ENCODE measurements at regions not wholly inside any gene's neighbourhood (a gene's known extent, or its start where the extent isn't known, plus 50 kb on each side); places are given as distances from the start of the nearest gene placed in this dataset.

GRCh38 chr14:58981840-58982239 lies 206.6 kb upstream of the DAAM1 start:
- intact Hi-C loops (cut with DNase I), result no loop called here
- Histone ChIP-seq H3K9me3 (no peaks in the 10 kb centered on the region), H3K4me3 (no peak overlapping the region), H3K4me1 (peaks cover 0 to 8% (median 7%) of the 10 kb centered on the region in 4 donors), H3K27ac (replicated peaks in 1 of 4) (no peak overlapping the region), H3K27me3 (no peaks in the 10 kb centered on the region), H3K36me3 (no peaks in the 10 kb centered on the region)
- WGBS, result 94% methylated on average over 1 of the region's 1 CpG
- no peak for TF ChIP-seq EP300 (IDR thresholded peaks at IDR 0.05)
- TF ChIP-seq POLR2A (IDR thresholded peaks at IDR 0.05; ENCODE audit: low read depth), result no peak
- TF ChIP-seq, protein P1, sequence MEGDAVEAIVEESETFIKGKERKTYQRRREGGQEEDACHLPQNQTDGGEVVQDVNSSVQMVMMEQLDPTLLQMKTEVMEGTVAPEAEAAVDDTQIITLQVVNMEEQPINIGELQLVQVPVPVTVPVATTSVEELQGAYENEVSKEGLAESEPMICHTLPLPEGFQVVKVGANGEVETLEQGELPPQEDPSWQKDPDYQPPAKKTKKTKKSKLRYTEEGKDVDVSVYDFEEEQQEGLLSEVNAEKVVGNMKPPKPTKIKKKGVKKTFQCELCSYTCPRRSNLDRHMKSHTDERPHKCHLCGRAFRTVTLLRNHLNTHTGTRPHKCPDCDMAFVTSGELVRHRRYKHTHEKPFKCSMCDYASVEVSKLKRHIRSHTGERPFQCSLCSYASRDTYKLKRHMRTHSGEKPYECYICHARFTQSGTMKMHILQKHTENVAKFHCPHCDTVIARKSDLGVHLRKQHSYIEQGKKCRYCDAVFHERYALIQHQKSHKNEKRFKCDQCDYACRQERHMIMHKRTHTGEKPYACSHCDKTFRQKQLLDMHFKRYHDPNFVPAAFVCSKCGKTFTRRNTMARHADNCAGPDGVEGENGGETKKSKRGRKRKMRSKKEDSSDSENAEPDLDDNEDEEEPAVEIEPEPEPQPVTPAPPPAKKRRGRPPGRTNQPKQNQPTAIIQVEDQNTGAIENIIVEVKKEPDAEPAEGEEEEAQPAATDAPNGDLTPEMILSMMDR (IDR thresholded peaks at IDR 0.05), result no peak
- no peak for TF ChIP-seq POLR2AphosphoS5 (IDR thresholded peaks at IDR 0.05)
- DNase-seq (ENCODE audit: extremely low spot score), result no peak

- 90% methylated on average over 4 of the region's 4 CpGs for WGBS
- H3K9me3 ChIP-seq, result no peaks in the 10 kb centered on the region
- no peak overlapping the region for H3K4me3 ChIP-seq
- no peak for DNase-seq (ENCODE audit: extremely low spot score)
- H3K27ac ChIP-seq (replicated peaks in 1 of 4), result no peak overlapping the region
- no peaks in the 10 kb centered on the region for H3K36me3 ChIP-seq
- no peaks in the 10 kb centered on the region for H3K4me1 ChIP-seq
- intact Hi-C loops (cut with DNase I), result no loop called here
- no peaks in the 10 kb centered on the region for H3K27me3 ChIP-seq
- TF ChIP-seq POLR2AphosphoS5 (IDR thresholded peaks at IDR 0.05), result no peak
- TF ChIP-seq EP300 (IDR thresholded peaks at IDR 0.05), result no peak
- TF ChIP-seq, protein P1 (IDR thresholded peaks at IDR 0.05), result no peak
- no peak for TF ChIP-seq POLR2A (IDR thresholded peaks at IDR 0.05; ENCODE audit: low read depth)
Measured at GRCh38 chr14:58985786-58986185, 202.7 kb upstream of the DAAM1 start.

DNA sequence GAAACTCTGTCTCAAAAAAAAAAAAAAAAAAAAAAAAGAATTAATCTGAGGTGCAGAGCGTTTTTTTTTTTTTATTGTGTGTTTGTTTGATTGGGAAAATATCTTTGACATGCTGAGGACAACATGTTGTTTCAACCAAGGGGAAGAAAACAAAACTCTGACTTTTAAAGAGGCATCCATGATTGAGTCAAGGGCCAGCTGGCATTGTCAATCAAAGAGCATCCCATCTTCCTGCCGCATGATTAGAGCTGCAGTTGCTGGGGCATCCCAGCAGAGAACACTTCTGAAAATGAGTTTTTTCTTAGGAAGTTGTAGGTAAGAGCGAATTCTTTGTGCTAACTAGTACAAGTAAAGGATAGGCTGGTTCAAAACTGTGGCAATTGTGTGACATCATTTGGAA lies 200.9 kb upstream of the DAAM1 start:
- no peaks in the 10 kb centered on the region for H3K27me3 ChIP-seq
- no peaks in the 10 kb centered on the region for H3K4me1 ChIP-seq
- DNase-seq (ENCODE audit: extremely low spot score), result no peak
- no peak overlapping the region for H3K27ac ChIP-seq (replicated peaks in 1 of 4)
- no peaks in the 10 kb centered on the region for H3K9me3 ChIP-seq
- no peaks in the 10 kb centered on the region for H3K36me3 ChIP-seq
- TF ChIP-seq POLR2A (IDR thresholded peaks at IDR 0.05; ENCODE audit: low read depth), result no peak
- no peak for TF ChIP-seq POLR2AphosphoS5 (IDR thresholded peaks at IDR 0.05)
- 92% methylated on average over 3 of the region's 3 CpGs for WGBS
- intact Hi-C loops (cut with DNase I), result no loop called here
- no peak overlapping the region for H3K4me3 ChIP-seq

GRCh38 chr14:58992935-58993334 lies 195.5 kb upstream of the DAAM1 start:
- H3K36me3 ChIP-seq, result no peaks in the 10 kb centered on the region
- TF ChIP-seq, protein P1 (IDR thresholded peaks at IDR 0.05), result no peak
- TF ChIP-seq POLR2AphosphoS5 (IDR thresholded peaks at IDR 0.05) (no peak), POLR2A (IDR thresholded peaks at IDR 0.05; ENCODE audit: low read depth) (no peak), EP300 (IDR thresholded peaks at IDR 0.05) (no peak)
- DNase-seq (ENCODE audit: extremely low spot score), result no peak
- WGBS, result 100% methylated on average over 1 of the region's 1 CpG
- H3K27ac ChIP-seq (replicated peaks in 1 of 4), result no peak overlapping the region
- H3K9me3 ChIP-seq, result no peaks in the 10 kb centered on the region
- no peak overlapping the region for H3K4me3 ChIP-seq
- H3K4me1 ChIP-seq, result no peaks in the 10 kb centered on the region
- no peaks in the 10 kb centered on the region for H3K27me3 ChIP-seq
- intact Hi-C loops (cut with DNase I), result no loop called here

DNA sequence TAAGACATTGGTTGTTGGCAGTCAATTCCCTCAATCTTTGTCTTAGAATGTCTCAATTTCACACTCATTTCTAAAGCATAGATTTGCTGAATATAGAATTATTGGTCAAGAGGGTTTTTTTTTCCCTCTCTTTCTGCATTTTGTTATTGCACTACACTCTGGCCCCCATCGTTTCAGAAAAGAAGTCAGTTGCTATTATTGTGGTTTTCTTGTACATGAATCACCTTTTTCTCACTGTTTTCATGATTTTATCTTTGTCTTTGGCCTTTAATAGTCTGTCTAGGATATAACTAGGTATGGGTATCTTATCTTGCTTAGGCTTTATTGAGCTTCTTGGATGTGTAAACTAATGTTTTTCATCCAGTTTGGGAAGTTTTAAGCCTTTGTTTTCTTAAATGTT lies 194.3 kb upstream of the DAAM1 start:
- TF ChIP-seq, protein P1 (IDR thresholded peaks at IDR 0.05), result no peak
- TF ChIP-seq POLR2A (IDR thresholded peaks at IDR 0.05; ENCODE audit: low read depth), result no peak
- no peaks in the 10 kb centered on the region for H3K36me3 ChIP-seq
- no peaks in the 10 kb centered on the region for H3K9me3 ChIP-seq
- WGBS, result 35% methylated on average over 1 of the region's 1 CpG
- no peak for DNase-seq (ENCODE audit: extremely low spot score)
- H3K27ac ChIP-seq (replicated peaks in 1 of 4), result no peak overlapping the region
- H3K4me3 ChIP-seq, result no peak overlapping the region
- no peaks in the 10 kb centered on the region for H3K27me3 ChIP-seq
- no peaks in the 10 kb centered on the region for H3K4me1 ChIP-seq
- intact Hi-C loops (cut with DNase I), result no loop called here
